ENCODE measurements at regions not wholly inside any gene's neighbourhood (a gene's known extent, or its start where the extent isn't known, plus 50 kb on each side); places are given as distances from the start of the nearest gene placed in this dataset.

DNA sequence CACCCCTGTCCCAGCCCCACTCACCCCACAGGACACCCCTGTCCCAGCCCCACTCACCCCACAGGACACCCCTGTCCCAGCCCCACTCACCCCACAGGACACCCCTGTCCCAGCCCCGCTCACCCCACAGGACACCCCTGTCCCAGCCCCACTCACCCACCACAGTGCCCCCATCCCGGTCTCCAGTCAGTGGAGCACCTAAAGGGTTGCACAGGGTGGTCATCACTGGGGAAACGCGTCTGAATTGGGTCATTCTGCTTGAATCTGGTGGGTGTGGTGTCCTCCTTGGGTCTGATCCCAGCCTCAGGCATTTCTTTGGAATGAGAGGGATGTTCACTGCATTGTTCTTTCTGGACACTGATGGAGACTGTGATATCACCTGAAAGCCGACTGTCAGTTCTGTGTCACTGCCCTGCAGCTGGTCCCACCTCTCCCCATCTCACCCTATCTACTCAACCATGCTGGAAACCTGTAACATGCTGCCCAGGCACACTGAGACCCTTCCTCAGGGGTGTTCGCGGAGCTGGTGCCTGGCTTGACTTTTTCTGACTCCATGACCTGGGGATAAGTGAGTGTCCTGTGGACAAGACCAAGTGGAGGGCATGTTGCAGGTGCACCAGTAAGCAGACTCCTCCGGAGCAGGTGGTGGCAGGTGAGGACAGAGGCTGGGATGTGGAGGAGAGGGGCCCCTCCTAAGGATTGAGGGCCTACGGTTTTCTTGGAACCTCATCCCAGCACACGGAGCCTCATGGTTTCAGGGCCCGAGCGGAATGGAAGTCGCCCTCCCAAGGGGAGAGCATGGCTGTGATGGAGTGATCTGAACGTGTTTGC, 262.5 kb upstream of the PPP2R2D start:
- intact Hi-C loops (cut with micrococcal nuclease; ENCODE audit: unreplicated experiment): no loop called here
- ChIA-PET SMC1A (ENCODE audit: uncharacterized antibody, unreplicated experiment) (no interaction called here), CTCF (no interaction called here), POLR2A (interaction anchor here (0.7 kb wide), 1 partner anchor 114 kb away, joined by 3 read pairs; no protein-coding TSS in a partner anchor), RAD21 (ENCODE audit: unreplicated experiment) (no interaction called here)
- Histone ChIP-seq H3K27ac (ENCODE audit: control insufficient read depth, insufficient read depth) (no peak overlapping the region), H3K9ac (ENCODE audit: control insufficient read depth, insufficient read depth, low read length) (no peak overlapping the region), H3K27me3 (replicated peaks in 1 of 2; ENCODE audit: control insufficient read depth in 2 of 2, insufficient read depth in 2 of 2, low read length in 1 of 2) (no peaks in the 10 kb centered on the region), H3K36me3 (ENCODE audit: control insufficient read depth in 2 of 2, insufficient read depth in 2 of 2, low read length in 1 of 2) (no peaks in the 10 kb centered on the region), H3K4me1 (ENCODE audit: control insufficient read depth, insufficient read depth, low read length) (peaks cover 18% of the 10 kb centered on the region), H3K4me2 (ENCODE audit: control insufficient read depth, insufficient read depth) (no peak overlapping the region), H4K20me1 (ENCODE audit: control insufficient read depth, insufficient read depth) (no peaks in the 10 kb centered on the region), H3K79me2 (ENCODE audit: control insufficient read depth, insufficient read depth, low read length) (no peaks in the 10 kb centered on the region), H3K9me3 (replicated peaks; ENCODE audit: control insufficient read depth, insufficient read depth, low read length) (peaks cover 11% of the 10 kb centered on the region), H2AFZ (ENCODE audit: control insufficient read depth, low read depth, low read length) (no peak overlapping the region), H3K4me3 (no peak overlapping the region)
- DNase-seq (ENCODE audit: low read depth, low spot score) (no peak), ATAC-seq (no peak), FAIRE-seq (no peak)
- 30% methylated on average over 12 of the region's 14 CpGs for WGBS (ENCODE audit: insufficient coverage, insufficient replicate concordance, low lambda C conversion rate, missing lambda C conversion rate)
- TF ChIP-seq BHLHE40 (IDR thresholded peaks at IDR 0.05; ENCODE audit: borderline replicate concordance in 1 of 2, low read depth in 2 of 2, low read length in 1 of 2) (no peak), MTA3 (IDR thresholded peaks at IDR 0.05; ENCODE audit: borderline replicate concordance, low read length) (no peak)
- in situ Hi-C loops (cut with MboI): no loop called here
- BruUV-seq (replicated peaks): no TSS peak

DNA sequence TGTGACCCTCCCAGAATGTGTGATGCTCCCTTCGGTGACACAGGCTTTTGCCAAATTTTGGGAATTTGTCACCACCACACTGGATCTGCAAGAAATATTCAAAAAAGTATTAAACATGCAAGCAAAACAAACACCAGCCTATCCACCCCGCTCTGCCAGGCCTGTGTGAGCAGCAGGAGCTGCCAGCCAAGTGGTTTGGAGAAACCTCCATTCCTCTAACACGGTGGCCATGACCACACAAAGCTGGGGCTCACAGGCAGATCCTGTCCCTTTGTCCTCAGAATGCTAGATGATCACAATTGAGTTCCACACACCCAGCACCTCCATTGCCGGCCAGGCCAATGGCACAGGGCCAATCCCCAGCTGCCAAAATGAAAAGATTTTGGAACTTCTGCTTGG, 261.9 kb upstream of the PPP2R2D start:
- Histone ChIP-seq H3K9ac (ENCODE audit: control insufficient read depth, insufficient read depth, low read length) (no peak overlapping the region), H4K20me1 (ENCODE audit: control insufficient read depth, insufficient read depth) (no peaks in the 10 kb centered on the region), H3K4me1 (ENCODE audit: control insufficient read depth, insufficient read depth, low read length) (peaks cover 18% of the 10 kb centered on the region), H3K36me3 (ENCODE audit: control insufficient read depth in 2 of 2, insufficient read depth in 2 of 2, low read length in 1 of 2) (no peaks in the 10 kb centered on the region), H3K4me3 (no peak overlapping the region), H3K27me3 (replicated peaks in 1 of 2; ENCODE audit: control insufficient read depth in 2 of 2, insufficient read depth in 2 of 2, low read length in 1 of 2) (no peaks in the 10 kb centered on the region), H2AFZ (ENCODE audit: control insufficient read depth, low read depth, low read length) (no peak overlapping the region), H3K4me2 (ENCODE audit: control insufficient read depth, insufficient read depth) (no peak overlapping the region; the same call in 1 of the 2 replicates), H3K9me3 (replicated peaks; ENCODE audit: control insufficient read depth, insufficient read depth, low read length) (peaks cover 11% of the 10 kb centered on the region), H3K79me2 (ENCODE audit: control insufficient read depth, insufficient read depth, low read length) (no peaks in the 10 kb centered on the region), H3K27ac (ENCODE audit: control insufficient read depth, insufficient read depth) (no peak overlapping the region)
- RAD21 ChIA-PET (ENCODE audit: unreplicated experiment): no interaction called here
- 12% methylated on average over 4 of the region's 4 CpGs for WGBS (ENCODE audit: insufficient coverage, insufficient replicate concordance, low lambda C conversion rate, missing lambda C conversion rate)
- POLR2A ChIA-PET: no interaction called here
- no peak for ATAC-seq
- CTCF ChIA-PET: no interaction called here
- in situ Hi-C loops (cut with MboI): no loop called here
- SMC1A ChIA-PET (ENCODE audit: uncharacterized antibody, unreplicated experiment): no interaction called here
- intact Hi-C loops (cut with micrococcal nuclease; ENCODE audit: unreplicated experiment): no loop called here
- DNase-seq (ENCODE audit: low read depth, low spot score): no peak
- BruUV-seq (replicated peaks): no TSS peak
- FAIRE-seq: no peak
- TF ChIP-seq ZZZ3 (IDR thresholded peaks at IDR 0.05; ENCODE audit: control insufficient read depth, insufficient read length, low read depth) (no peak), ZBTB11 (CRISPR knock-in tag; IDR thresholded peaks at IDR 0.05) (no peak), SMARCA5 (IDR thresholded peaks at IDR 0.05) (no peak), YBX1 (IDR thresholded peaks at IDR 0.05) (no peak)
- TF ChIP-seq, protein P1, sequence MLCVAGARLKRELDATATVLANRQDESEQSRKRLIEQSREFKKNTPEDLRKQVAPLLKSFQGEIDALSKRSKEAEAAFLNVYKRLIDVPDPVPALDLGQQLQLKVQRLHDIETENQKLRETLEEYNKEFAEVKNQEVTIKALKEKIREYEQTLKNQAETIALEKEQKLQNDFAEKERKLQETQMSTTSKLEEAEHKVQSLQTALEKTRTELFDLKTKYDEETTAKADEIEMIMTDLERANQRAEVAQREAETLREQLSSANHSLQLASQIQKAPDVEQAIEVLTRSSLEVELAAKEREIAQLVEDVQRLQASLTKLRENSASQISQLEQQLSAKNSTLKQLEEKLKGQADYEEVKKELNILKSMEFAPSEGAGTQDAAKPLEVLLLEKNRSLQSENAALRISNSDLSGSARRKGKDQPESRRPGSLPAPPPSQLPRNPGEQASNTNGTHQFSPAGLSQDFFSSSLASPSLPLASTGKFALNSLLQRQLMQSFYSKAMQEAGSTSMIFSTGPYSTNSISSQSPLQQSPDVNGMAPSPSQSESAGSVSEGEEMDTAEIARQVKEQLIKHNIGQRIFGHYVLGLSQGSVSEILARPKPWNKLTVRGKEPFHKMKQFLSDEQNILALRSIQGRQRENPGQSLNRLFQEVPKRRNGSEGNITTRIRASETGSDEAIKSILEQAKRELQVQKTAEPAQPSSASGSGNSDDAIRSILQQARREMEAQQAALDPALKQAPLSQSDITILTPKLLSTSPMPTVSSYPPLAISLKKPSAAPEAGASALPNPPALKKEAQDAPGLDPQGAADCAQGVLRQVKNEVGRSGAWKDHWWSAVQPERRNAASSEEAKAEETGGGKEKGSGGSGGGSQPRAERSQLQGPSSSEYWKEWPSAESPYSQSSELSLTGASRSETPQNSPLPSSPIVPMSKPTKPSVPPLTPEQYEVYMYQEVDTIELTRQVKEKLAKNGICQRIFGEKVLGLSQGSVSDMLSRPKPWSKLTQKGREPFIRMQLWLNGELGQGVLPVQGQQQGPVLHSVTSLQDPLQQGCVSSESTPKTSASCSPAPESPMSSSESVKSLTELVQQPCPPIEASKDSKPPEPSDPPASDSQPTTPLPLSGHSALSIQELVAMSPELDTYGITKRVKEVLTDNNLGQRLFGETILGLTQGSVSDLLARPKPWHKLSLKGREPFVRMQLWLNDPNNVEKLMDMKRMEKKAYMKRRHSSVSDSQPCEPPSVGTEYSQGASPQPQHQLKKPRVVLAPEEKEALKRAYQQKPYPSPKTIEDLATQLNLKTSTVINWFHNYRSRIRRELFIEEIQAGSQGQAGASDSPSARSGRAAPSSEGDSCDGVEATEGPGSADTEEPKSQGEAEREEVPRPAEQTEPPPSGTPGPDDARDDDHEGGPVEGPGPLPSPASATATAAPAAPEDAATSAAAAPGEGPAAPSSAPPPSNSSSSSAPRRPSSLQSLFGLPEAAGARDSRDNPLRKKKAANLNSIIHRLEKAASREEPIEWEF (IDR thresholded peaks at IDR 0.05; ENCODE audit: insufficient replicate concordance, low read depth, low read length): no peak
